ENCODE measurements at regions not wholly inside any gene's neighbourhood (a gene's known extent, or its start where the extent isn't known, plus 50 kb on each side); places are given as distances from the start of the nearest gene placed in this dataset.

DNA sequence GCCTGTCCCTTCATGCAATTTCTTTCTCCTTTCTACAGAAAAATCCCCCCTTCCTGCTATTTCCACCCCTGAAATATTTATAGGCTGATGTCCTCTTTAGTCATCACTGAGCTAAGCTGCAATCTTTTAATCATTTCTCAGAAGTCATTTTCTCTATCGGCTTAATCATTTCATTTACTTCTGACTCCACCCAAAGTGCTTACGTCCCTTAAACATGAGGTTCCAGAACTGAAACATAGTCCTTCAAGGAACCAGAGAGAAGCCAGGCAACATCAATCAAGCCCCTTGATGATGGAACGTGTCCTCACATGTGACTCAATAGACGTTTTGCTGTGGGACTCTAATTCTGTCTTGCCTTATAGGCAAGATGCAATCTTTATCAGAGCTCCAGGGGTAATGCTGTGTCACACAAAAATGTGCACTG lies 148.7 kb upstream of the KRR1 start:
- ATAC-seq = peak; percentile 25
- TF ChIP-seq TOX (CRISPR knock-in tag; IDR thresholded peaks at IDR 0.05; ENCODE audit: borderline replicate concordance) (peak; percentile 73; the same call in 1 of the 2 replicates), SNAI2 (CRISPR knock-in tag; IDR thresholded peaks at IDR 0.05) (no peak), PPARA (CRISPR knock-in tag; IDR thresholded peaks at IDR 0.05; ENCODE audit: borderline replicate concordance) (no peak), ZFP3 (CRISPR knock-in tag; IDR thresholded peaks at IDR 0.05) (no peak), ZNF565 (CRISPR knock-in tag; conservative IDR thresholded peaks at IDR 0.05; ENCODE audit: low read depth) (no peak), ZC3H10 (CRISPR knock-in tag; IDR thresholded peaks at IDR 0.05) (no peak), ISL1 (CRISPR knock-in tag; IDR thresholded peaks at IDR 0.05) (peak; percentile 49; the same call in 1 of the 2 replicates), TCF4 (CRISPR knock-in tag; IDR thresholded peaks at IDR 0.05; ENCODE audit: borderline replicate concordance) (no peak), OSR1 (CRISPR knock-in tag; IDR thresholded peaks at IDR 0.05) (no peak), ZNF8 (CRISPR knock-in tag; IDR thresholded peaks at IDR 0.05) (no peak), GLIS3 (CRISPR knock-in tag; IDR thresholded peaks at IDR 0.05) (no peak), ZFP30 (CRISPR knock-in tag; IDR thresholded peaks at IDR 0.05) (no peak)
- TF ChIP-seq, protein P1, sequence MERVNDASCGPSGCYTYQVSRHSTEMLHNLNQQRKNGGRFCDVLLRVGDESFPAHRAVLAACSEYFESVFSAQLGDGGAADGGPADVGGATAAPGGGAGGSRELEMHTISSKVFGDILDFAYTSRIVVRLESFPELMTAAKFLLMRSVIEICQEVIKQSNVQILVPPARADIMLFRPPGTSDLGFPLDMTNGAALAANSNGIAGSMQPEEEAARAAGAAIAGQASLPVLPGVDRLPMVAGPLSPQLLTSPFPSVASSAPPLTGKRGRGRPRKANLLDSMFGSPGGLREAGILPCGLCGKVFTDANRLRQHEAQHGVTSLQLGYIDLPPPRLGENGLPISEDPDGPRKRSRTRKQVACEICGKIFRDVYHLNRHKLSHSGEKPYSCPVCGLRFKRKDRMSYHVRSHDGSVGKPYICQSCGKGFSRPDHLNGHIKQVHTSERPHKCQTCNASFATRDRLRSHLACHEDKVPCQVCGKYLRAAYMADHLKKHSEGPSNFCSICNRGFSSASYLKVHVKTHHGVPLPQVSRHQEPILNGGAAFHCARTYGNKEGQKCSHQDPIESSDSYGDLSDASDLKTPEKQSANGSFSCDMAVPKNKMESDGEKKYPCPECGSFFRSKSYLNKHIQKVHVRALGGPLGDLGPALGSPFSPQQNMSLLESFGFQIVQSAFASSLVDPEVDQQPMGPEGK (CRISPR knock-in tag; IDR thresholded peaks at IDR 0.05; ENCODE audit: borderline replicate concordance) = no peak
- TF ChIP-seq, protein P2, sequence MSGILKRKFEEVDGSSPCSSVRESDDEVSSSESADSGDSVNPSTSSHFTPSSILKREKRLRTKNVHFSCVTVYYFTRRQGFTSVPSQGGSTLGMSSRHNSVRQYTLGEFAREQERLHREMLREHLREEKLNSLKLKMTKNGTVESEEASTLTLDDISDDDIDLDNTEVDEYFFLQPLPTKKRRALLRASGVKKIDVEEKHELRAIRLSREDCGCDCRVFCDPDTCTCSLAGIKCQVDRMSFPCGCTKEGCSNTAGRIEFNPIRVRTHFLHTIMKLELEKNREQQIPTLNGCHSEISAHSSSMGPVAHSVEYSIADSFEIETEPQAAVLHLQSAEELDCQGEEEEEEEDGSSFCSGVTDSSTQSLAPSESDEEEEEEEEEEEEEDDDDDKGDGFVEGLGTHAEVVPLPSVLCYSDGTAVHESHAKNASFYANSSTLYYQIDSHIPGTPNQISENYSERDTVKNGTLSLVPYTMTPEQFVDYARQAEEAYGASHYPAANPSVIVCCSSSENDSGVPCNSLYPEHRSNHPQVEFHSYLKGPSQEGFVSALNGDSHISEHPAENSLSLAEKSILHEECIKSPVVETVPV (CRISPR knock-in tag; IDR thresholded peaks at IDR 0.05) = no peak
- TF ChIP-seq, protein P3, sequence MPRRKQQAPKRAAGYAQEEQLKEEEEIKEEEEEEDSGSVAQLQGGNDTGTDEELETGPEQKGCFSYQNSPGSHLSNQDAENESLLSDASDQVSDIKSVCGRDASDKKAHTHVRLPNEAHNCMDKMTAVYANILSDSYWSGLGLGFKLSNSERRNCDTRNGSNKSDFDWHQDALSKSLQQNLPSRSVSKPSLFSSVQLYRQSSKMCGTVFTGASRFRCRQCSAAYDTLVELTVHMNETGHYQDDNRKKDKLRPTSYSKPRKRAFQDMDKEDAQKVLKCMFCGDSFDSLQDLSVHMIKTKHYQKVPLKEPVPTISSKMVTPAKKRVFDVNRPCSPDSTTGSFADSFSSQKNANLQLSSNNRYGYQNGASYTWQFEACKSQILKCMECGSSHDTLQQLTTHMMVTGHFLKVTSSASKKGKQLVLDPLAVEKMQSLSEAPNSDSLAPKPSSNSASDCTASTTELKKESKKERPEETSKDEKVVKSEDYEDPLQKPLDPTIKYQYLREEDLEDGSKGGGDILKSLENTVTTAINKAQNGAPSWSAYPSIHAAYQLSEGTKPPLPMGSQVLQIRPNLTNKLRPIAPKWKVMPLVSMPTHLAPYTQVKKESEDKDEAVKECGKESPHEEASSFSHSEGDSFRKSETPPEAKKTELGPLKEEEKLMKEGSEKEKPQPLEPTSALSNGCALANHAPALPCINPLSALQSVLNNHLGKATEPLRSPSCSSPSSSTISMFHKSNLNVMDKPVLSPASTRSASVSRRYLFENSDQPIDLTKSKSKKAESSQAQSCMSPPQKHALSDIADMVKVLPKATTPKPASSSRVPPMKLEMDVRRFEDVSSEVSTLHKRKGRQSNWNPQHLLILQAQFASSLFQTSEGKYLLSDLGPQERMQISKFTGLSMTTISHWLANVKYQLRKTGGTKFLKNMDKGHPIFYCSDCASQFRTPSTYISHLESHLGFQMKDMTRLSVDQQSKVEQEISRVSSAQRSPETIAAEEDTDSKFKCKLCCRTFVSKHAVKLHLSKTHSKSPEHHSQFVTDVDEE (CRISPR knock-in tag; IDR thresholded peaks at IDR 0.05) = no peak

DNA sequence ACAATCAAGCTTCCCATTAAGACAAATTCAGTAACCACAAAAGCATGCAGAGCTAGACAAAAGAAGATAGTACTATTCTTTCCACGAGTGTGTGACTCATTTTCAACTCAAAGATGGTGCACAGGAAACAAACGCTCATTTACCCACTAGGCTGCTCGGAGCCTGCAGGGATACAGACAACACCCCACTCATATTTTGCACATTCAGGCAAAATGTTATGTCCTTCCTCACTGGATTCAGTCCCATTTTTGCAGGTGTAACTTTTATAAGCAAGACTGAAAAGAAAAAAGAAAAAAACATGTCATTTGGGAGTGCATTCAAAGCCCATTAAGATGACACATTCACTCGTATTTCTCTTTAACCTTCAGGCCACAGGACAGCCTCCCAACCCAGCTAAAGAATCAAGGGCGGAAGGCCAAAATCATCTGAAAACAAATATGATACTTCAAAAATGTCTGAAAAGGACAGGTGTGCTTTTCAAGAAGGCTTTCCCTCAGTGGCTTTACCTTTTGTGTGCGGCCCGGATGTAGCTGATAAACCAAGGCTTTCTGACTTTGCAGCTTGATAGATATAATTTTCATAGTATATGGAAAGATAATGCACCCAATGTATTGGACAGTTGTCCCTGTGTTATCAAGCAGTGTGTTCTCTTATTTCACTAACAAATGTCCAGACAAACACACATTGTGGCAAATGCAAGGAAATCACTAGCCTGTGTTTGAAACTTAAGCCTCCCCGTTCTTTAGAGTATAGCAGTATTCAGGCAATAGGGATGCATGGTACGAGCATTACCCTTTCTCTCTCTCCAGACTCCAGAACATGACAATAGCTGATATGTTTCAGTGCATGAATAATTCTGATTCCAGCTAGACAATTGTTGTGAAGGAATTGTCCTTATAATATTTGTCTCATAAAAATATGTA lies 147.8 kb upstream of the KRR1 start:
- peak; percentile 82 for ATAC-seq
- TF ChIP-seq RARB (CRISPR knock-in tag; IDR thresholded peaks at IDR 0.05) (no peak), ESRRG (CRISPR knock-in tag; IDR thresholded peaks at IDR 0.05) (no peak), ISL1 (CRISPR knock-in tag; IDR thresholded peaks at IDR 0.05) (0 out of 2 replicates have a peak, but pooled peaks have one; percentile 16), ZNF8 (CRISPR knock-in tag; IDR thresholded peaks at IDR 0.05) (no peak)
- TF ChIP-seq, protein P4, sequence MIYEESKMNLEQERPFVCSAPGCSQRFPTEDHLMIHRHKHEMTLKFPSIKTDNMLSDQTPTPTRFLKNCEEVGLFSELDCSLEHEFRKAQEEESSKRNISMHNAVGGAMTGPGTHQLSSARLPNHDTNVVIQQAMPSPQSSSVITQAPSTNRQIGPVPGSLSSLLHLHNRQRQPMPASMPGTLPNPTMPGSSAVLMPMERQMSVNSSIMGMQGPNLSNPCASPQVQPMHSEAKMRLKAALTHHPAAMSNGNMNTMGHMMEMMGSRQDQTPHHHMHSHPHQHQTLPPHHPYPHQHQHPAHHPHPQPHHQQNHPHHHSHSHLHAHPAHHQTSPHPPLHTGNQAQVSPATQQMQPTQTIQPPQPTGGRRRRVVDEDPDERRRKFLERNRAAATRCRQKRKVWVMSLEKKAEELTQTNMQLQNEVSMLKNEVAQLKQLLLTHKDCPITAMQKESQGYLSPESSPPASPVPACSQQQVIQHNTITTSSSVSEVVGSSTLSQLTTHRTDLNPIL (CRISPR knock-in tag; IDR thresholded peaks at IDR 0.05; ENCODE audit: low read depth) = no peak
- TF ChIP-seq, protein P5, sequence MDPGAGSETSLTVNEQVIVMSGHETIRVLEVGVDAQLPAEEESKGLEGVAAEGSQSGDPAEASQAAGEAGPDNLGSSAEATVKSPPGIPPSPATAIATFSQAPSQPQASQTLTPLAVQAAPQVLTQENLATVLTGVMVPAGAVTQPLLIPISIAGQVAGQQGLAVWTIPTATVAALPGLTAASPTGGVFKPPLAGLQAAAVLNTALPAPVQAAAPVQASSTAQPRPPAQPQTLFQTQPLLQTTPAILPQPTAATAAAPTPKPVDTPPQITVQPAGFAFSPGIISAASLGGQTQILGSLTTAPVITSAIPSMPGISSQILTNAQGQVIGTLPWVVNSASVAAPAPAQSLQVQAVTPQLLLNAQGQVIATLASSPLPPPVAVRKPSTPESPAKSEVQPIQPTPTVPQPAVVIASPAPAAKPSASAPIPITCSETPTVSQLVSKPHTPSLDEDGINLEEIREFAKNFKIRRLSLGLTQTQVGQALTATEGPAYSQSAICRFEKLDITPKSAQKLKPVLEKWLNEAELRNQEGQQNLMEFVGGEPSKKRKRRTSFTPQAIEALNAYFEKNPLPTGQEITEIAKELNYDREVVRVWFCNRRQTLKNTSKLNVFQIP (CRISPR knock-in tag; IDR thresholded peaks at IDR 0.05; ENCODE audit: borderline replicate concordance, low read depth) = 0 out of 2 replicates have a peak, but pooled peaks have one; percentile 20
- TF ChIP-seq, protein P1 (CRISPR knock-in tag; IDR thresholded peaks at IDR 0.05; ENCODE audit: borderline replicate concordance) = no peak

Data from SK-N-SH treated with all-trans-retinoic acid at 6 μM for 48 hours (cell line).